ENCODE measurements at regions not wholly inside any gene's neighbourhood (a gene's known extent, or its start where the extent isn't known, plus 50 kb on each side); places are given as distances from the start of the nearest gene placed in this dataset.

DNA sequence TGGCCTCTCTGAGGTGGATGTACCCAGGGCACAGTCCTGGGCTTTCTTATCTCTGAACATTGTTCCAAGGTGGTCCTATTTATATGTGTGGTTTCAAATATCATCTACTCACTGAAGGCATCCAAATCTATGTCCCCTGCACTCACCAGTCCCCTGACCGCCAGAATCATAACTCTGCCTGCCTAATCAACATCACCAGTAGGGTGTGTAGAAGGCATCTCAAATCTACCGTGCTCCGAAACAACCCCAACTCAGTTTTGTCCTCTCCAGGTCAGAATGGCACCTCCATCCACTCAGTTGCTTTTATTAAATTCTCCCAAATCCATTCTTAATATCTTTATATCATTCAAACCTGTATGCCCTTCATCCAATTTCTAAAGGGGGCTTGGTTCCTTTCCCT is 536.3 kb downstream of the GRIN2A start:
- CTCF ChIA-PET: interaction anchor here (0.6 kb wide), 1 partner anchor 107 kb away, joined by 3 read pairs; no protein-coding TSS in a partner anchor
- POLR2A ChIA-PET (ENCODE audit: low non-redundant PET): no interaction called here
- H3K27ac ChIP-seq: no peak overlapping the region
- TF ChIP-seq, protein P1, sequence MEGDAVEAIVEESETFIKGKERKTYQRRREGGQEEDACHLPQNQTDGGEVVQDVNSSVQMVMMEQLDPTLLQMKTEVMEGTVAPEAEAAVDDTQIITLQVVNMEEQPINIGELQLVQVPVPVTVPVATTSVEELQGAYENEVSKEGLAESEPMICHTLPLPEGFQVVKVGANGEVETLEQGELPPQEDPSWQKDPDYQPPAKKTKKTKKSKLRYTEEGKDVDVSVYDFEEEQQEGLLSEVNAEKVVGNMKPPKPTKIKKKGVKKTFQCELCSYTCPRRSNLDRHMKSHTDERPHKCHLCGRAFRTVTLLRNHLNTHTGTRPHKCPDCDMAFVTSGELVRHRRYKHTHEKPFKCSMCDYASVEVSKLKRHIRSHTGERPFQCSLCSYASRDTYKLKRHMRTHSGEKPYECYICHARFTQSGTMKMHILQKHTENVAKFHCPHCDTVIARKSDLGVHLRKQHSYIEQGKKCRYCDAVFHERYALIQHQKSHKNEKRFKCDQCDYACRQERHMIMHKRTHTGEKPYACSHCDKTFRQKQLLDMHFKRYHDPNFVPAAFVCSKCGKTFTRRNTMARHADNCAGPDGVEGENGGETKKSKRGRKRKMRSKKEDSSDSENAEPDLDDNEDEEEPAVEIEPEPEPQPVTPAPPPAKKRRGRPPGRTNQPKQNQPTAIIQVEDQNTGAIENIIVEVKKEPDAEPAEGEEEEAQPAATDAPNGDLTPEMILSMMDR (conservative IDR thresholded peaks at IDR 0.05; ENCODE audit: low read depth): no peak
- DNase-seq (ENCODE audit: low spot score): no peak

DNA sequence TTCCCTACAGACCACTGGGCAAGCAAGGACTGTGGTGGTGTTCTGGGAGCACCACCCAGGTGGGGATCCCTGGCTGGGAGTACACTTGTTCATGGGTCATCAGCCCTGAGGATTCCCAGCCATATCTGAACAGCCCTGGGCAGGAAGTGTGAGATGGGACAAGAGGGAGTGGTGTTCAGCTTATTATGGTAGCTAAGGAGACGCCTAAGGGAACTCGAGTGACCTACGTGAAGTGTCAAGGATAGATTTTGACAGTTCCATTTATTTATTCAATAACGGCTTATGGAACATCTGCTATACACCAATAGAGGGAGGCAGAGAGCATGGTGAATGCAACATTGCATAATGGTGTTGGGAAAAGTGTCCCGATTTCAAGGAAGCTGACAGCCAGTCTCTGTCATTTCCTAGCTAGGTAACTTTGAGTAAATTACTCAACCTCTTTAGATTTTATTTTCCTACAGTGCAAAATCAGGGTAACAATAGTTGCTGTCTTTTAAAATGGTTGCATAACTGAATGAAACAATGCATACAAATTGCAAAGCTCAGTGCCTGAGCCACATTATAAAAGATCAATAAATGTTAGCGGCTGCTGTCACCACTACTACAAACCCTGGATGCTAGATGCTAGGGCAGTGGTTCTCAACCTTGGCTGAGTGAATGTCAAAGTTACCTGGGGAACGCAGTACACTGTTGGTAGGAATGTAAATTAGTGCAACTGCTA is 534.1 kb downstream of the GRIN2A start:
- ChIA-PET CTCF (interaction anchor here (0.6 to 0.8 kb wide), 8 partner anchors 15 to 1096 kb away, joined by 3 to 8 read pairs (median 4); no protein-coding TSS in a partner anchor), POLR2A (ENCODE audit: low non-redundant PET) (no interaction called here)
- H3K27ac ChIP-seq: no peak overlapping the region
- peak; percentile 30 for DNase-seq (ENCODE audit: low spot score)
- TF ChIP-seq, protein P1 (conservative IDR thresholded peaks at IDR 0.05; ENCODE audit: low read depth): peak; percentile 67

DNA sequence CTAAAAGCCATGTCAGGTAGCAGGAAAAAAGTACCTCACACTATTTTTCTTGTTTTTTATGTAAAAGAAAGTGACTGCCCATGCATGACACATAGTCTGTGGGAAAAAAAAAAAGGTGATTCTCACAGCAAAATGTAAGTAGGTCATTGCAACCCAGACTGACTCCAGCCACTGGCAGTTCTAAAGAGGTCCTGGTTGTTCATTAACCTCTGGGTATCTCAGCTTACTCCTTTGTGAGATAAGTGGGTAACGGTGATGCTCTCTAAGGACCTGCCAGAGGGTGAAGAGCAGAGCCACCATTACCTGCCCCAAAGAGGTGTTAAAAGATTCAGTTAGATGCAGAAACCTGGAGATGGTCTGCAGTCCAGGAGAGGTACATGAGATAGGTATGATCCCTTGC is 531.9 kb downstream of the GRIN2A start:
- POLR2A ChIA-PET (ENCODE audit: low non-redundant PET): no interaction called here
- DNase-seq (ENCODE audit: low spot score): no peak
- CTCF ChIA-PET: no interaction called here
- TF ChIP-seq, protein P1 (conservative IDR thresholded peaks at IDR 0.05; ENCODE audit: low read depth): no peak
- H3K27ac ChIP-seq: no peak overlapping the region

DNA sequence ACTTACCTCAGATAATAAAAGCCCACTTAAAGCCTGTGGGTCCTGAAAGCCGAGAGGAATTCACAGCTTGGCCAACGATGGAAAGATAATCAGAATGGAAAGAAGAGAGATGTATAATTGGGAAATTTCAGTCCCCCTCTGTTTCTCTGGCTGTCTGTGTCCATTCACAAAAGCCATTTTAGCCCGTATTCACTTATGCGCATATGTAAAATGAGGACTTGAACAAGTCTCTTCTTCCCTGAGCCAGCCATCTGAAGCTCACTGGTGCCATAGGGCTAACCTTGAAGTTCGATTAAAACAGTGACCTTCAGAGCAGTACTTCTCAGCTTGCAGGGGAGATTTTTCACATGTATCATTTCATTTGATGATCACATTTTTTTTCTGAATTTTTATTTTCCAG is 527.2 kb downstream of the GRIN2A start:
- no peak for DNase-seq (ENCODE audit: low spot score)
- ChIA-PET CTCF (no interaction called here), POLR2A (ENCODE audit: low non-redundant PET) (no interaction called here)
- TF ChIP-seq, protein P1 (conservative IDR thresholded peaks at IDR 0.05; ENCODE audit: low read depth): no peak
- H3K27ac ChIP-seq: no peak overlapping the region

DNA sequence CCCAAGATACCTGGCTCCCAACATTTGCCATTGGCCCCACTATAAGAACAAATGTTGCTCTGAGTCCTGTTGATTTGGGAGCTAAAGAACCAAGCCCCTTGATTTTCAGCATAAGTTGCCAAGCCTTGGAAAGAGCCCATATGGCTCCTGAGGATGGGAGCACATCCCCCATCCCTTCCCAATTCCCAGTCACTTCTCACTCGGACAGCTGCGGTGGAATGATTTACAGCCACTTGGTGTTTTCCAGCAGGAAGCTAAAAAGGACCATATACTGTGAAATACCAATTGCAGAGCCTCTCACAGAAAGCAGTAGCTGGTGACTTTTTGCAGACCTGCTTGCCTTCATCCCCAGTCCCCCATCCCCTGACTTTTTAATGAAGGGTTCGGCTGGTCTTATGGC is 524.6 kb downstream of the GRIN2A start:
- no peak overlapping the region for H3K27ac ChIP-seq
- POLR2A ChIA-PET (ENCODE audit: low non-redundant PET): no interaction called here
- TF ChIP-seq, protein P1 (conservative IDR thresholded peaks at IDR 0.05; ENCODE audit: low read depth): no peak
- no peak for DNase-seq (ENCODE audit: low spot score)
- CTCF ChIA-PET: no interaction called here

DNA sequence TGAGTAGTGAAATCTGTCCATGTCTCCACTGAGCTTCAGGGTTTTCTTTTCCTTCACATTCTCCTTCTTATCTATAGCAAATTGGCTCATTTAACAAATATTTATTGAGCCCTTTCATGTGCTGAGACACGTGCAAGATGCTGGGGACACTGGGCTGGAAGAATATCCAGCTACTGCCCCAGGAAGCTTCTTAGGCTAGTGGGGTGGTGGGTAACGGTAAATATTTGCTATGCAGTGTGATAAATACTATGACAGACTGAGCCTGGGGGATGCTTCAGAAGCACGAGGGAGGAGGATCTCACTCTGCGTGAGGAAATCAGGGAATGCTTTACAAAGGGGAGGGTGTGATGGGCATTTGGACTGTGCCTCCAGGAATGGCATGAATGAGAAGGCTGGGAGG is 524.1 kb downstream of the GRIN2A start:
- ChIA-PET CTCF (no interaction called here), POLR2A (ENCODE audit: low non-redundant PET) (no interaction called here)
- TF ChIP-seq, protein P1 (conservative IDR thresholded peaks at IDR 0.05; ENCODE audit: low read depth): no peak
- no peak overlapping the region for H3K27ac ChIP-seq
- DNase-seq (ENCODE audit: low spot score): no peak
